GM21576 (cell line): ENCODE measurements at regions not wholly inside any gene's neighbourhood (a gene's known extent, or its start where the extent isn't known, plus 50 kb on each side); places are given as distances from the start of the nearest gene placed in this dataset.
A peak's percentile ranks its signal among the peaks of the same experiment; 100 is the strongest.

ENCODE experiments used
- ATAC-seq: cut with Tn5 transposase; IDR thresholded peaks from one replicate; pipeline ENCODE4 v1.9.1; 2021; ENCODE audit warnings: mild to moderate bottlenecking, moderate library complexity; ENCODE audit not compliant: unreplicated experiment

DNA sequence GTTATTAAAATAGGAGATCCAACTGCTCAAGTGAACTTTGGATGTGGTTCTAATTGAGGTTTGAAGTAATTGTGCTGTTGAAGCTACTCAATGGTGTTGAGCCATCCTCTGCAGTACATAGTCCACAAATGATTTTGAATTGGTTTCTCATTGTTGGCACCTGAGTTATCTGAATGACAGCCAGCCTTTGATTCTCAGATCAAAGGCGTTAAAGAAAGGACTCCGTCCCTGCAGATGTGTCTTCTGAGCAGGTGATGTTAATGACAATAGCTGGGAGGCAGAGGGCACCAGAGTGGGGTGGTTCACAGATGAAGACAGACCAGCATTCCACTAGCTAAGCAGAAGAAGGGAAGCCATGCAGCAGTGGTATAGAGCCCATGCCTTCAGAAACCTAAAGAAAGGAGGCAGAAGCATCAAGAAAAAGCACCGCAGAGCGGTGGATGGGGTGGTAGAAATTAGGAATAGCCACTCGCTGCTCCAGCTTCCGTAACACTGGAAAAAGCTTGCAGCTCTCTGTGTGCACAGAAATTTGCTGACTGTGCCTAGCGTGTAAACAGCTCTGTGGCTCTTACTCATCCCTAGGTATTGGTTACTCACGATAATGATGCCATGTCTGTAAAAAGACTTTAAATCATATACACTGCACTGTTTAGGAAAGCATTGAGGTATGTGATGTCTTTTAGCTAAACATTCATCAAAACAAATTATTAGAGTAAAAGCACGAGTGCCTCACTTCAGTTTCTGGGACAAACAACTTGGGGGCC, 79.2 kb upstream of the CLCN4 start:
- ATAC-seq: no peak

- ATAC-seq: no peak
Measured at GRCh38 chrX:10078266-10078665, 78.5 kb upstream of the CLCN4 start.

- no peak for ATAC-seq
Measured at GRCh38 chrX:10079231-10079630, 77.5 kb upstream of the CLCN4 start.

GRCh38 chrX:10083809-10084208, 73.0 kb upstream of the CLCN4 start:
- ATAC-seq: no peak

DNA sequence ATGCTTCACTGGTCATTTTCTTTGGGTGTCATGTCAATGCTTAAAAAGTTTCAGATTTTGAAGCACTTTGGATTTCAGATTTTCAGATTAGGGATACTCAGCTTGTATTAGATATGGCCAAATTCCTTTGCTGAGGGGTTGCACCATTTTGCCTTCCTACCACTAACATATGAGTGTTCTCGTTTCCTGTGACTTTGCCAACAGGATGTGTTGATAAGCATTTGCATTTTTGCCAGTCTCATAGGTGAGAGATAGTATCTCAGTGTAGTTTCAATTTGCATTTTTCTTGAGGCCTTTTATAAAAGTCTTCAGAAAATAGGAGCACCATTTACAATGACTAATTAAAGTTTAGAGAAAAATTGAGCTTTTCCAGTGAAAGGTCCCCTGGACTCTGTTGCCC, 71.6 kb upstream of the CLCN4 start:
- no peak for ATAC-seq

DNA sequence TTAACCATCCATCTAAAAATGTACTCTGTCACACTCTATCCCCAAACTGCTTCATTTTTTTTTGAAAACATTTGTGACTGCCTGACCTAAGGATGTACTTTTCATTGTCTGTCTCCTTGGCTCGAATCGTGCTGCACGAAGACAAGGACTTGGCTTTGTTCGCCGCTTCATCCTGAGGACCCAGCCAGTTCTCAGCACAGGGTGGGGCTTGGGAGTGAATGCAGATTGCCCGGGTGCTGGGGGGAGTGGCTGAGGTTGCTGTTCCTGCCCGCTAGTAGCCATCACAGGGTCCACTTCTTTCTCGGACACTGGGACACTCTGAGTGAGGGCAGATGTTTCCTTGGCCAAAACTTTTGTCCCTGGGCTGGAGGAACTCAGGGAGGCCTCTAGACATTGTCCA, 70.1 kb upstream of the CLCN4 start:
- no peak for ATAC-seq

- ATAC-seq: no peak
Measured at GRCh38 chrX:10087391-10087790, 69.4 kb upstream of the CLCN4 start.

DNA sequence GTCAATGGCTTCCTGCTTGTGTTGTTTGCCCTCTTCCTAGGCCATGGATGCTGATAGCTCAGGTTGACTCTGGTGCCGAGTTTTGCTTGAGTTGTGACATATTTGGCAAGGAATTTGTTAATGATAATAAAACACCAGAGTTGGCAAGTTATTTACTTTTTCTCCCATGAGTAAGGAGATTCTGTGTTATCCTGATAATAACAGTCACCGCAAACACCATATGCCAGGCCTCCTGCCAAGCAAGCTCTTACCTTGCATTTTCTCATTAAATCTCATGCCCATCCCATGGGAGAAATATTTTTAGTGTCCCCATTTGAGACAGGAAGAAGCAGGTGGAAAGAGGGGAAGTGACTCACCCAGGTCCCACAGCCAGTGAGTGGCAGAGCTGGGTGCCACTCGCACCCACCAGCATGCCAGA, 67.4 kb upstream of the CLCN4 start:
- no peak for ATAC-seq

- ATAC-seq: no peak
Measured at GRCh38 chrX:10090319-10090718, 66.5 kb upstream of the CLCN4 start.

- no peak for ATAC-seq
Measured at GRCh38 chrX:10095246-10095645, 61.5 kb upstream of the CLCN4 start.

- ATAC-seq: no peak
Measured at GRCh38 chrX:10095698-10096432, 60.9 kb upstream of the CLCN4 start.

DNA sequence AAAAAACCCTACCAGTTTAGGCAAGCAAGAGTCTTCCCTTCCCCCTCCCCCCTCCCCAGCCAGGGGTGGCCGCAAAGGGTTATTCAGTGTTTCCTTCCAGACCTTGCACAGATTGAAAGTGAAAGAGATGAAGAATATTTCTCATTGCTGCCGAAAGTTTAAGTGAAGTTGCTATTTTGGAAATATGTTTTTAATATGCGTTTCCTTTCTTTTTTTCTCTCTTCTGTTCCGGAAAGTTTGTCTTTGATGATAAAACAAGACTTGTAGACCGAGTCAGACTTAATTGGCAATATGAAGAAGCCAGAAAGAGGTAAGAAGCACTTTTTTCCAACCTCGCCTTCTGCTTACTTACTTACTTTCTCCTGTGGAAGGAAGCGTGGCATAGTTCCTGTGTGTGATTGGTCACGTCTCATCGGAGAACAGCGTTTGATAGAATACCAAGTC, 58.5 kb upstream of the CLCN4 start:
- peak; percentile 85 for ATAC-seq

GRCh38 chrX:10099411-10099810, 57.4 kb upstream of the CLCN4 start:
- no peak for ATAC-seq

- ATAC-seq: no peak
Measured at GRCh38 chrX:10101269-10101668, 55.5 kb upstream of the CLCN4 start.

- ATAC-seq: no peak
Measured at GRCh38 chrX:10102046-10102704, 54.6 kb upstream of the CLCN4 start.

DNA sequence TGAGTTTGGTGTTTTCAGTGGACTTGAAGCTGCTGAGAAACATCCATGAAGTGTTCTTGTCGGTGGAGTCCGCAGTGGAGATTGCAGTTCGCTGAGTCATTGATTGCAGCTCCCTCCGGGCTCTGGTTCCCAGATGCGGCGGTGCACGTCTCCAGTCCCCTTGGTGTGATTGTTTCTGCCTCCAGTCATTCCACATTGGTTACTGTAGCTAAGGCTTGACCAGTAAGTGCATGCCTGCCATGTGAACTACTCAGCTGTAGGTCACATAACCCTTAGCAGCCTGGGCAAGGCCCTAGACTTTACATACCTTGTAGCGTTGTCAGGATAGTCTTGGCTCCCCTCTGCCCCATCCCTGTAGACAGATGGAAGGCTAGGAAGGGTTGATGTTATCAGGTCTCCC, 53.8 kb upstream of the CLCN4 start:
- no peak for ATAC-seq

DNA sequence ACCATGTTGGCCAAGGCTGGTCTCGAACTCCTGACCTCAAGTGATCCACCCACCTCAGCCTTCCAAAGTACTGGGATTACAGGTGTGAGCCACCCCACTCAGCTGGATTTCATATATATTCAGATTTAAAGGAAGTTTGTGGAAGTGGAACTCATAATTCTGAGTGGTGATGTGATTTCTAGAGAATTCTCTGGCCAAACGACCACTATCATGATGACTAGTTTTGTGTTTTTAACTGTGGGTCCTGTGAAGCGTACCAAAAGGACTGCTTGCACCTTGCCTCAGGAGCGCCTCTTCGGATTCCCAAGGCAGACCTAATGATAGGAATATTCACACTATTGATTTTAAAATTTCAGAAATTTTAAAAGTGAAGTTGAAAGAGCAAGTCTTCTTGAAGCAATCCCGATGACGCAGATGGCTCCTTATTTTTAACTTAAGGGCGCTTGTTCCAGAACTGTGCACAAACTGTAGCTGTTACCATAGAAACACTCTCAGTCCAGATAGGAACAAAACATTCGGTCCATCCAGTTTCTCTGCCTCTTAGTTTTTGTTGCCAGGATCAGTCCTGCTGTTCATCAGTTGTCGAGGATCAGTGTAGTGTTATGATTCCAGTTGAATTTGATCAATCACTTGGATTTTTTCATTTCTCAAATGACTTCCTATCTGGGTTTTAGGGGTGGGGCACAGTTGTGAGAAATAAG, 51.7 kb upstream of the CLCN4 start:
- no peak for ATAC-seq

DNA sequence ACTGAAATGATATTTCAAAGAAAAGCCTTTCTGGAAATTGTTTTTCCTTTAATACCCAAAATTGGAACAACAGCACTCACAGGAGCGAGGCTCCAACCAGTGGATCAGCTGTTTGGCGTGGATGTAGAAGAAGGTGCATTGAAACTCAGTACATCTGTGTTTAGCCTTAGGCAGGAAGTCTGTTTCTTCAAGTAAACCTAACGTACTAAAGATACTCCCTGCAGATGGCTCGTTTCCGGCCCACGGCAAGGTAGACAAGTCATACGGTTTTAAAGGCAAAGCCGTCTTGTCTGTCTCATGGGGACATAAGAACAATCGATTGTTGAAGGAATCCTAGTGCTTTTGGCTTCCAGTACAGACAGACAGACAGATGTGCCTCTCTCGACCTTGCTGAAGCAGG, 50.0 kb upstream of the CLCN4 start:
- peak; percentile 73 for ATAC-seq
